Muscle of leg (tissue), 3 donors: ENCODE measurements at regions not wholly inside any gene's neighbourhood (a gene's known extent, or its start where the extent isn't known, plus 50 kb on each side); places are given as distances from the start of the nearest gene placed in this dataset.

Experiments used
- DNase-seq: peaks from one replicate; pipeline ENCODE4 v3.0.0; 2013
- H3K27ac ChIP-seq: one replicate; pipeline ENCODE4 v1.5.1; 2013; ENCODE audit warnings: mild to moderate bottlenecking, low read length, control low read depth
- H3K27me3 ChIP-seq: one replicate; pipeline ENCODE4 v1.6.1; 2013; ENCODE audit warnings: low read length; ENCODE audit not compliant: control insufficient read depth, insufficient read depth
- H3K36me3 ChIP-seq: one replicate; pipeline ENCODE4 v1.6.1; 2013; ENCODE audit warnings: low read length; ENCODE audit not compliant: control insufficient read depth, insufficient read depth
- H3K4me1 ChIP-seq: one replicate; pipeline ENCODE4 v1.6.1; 2013; ENCODE audit warnings: low read length; ENCODE audit not compliant: control insufficient read depth, insufficient read depth
- H3K4me3 ChIP-seq: one replicate; pipeline ENCODE4 v1.5.1; 2013; ENCODE audit warnings: low read length, control low read depth
- H3K9me3 ChIP-seq: replicated peaks from 2 replicates; pipeline ENCODE4 v1.6.1; 2013; ENCODE audit warnings: low read depth, low read length; ENCODE audit not compliant: control insufficient read depth
- WGBS: methylation state at CpG from one replicate; pipeline ENCODE4 v1.1.5; 2013; ENCODE audit warnings: missing lambda C conversion rate; ENCODE audit not compliant: insufficient coverage; 5-methylcytosine and 5-hydroxymethylcytosine counted together

DNA sequence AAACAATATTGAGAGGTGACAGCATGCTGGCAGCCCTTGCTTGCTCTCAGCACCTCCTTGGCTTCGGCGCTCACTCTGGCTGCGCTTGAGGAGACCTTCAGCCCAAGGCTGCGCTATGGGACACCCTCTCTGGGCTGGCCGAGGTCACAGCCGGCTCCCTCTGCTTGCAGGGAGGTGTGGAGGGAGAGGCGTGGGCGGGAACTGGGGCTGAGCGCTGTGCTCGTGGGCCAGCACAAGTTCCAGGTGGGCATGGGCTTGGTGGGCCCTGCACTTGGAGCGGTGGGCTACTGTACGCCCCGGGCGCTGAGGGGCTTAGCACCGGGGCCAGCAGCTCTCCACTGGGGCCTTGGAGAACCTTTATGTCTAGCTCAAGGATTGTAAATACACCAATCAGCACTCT is 1613.8 kb upstream of the IGFBP7 start:
- Histone ChIP-seq H3K27me3 (no peaks in the 10 kb centered on the region), H3K27ac (no peak overlapping the region), H3K36me3 (no peaks in the 10 kb centered on the region), H3K9me3 (no peaks in the 10 kb centered on the region), H3K4me3 (no peak overlapping the region), H3K4me1 (no peaks in the 10 kb centered on the region)
- DNase-seq: no peak
- WGBS: 96% methylated on average over 15 of the region's 15 CpGs

DNA sequence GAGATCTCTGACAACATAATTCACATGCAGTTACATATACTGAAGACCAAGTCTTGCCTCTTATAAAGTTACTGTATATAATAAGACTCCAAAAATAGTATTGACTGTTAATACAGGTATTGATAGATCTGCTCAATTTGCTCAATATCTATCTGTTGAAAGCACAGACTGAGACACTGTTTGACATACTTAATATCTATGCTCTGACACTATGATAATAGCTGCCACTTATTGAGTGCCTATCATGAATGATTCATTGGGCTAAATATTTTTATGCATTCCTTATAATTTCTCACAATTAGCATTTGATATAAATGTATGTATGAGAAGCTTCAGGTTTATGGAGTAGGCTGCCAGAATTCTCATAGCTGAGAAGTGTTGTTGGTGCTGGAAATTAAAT is 1600.9 kb upstream of the IGFBP7 start:
- DNase-seq: no peak
- no peaks in the 10 kb centered on the region for H3K4me1 ChIP-seq
- H3K36me3 ChIP-seq: no peaks in the 10 kb centered on the region
- H3K27me3 ChIP-seq: no peaks in the 10 kb centered on the region
- H3K4me3 ChIP-seq: no peak overlapping the region
- no peak overlapping the region for H3K27ac ChIP-seq
- no peaks in the 10 kb centered on the region for H3K9me3 ChIP-seq

DNA sequence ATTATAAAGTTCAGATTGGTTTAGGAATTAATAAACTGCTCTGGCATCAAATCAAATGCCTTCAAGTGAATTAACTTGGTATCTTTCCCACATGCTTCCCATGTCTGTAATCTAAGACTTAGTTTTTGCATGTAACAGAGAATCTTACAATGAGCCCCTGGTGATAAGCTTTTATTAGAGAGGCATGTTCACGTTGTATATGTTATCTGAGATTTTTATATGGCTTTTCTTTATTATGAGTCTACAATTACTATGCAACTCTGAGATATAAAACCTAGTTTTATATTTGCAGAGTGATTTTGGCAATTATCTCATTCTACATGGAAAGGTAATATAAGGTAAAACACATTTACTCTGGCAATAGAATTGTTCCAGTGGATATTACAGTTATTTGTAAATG is 1578.4 kb upstream of the IGFBP7 start:
- DNase-seq: no peak
- Histone ChIP-seq H3K4me1 (no peaks in the 10 kb centered on the region), H3K4me3 (no peak overlapping the region), H3K27ac (no peak overlapping the region), H3K9me3 (no peaks in the 10 kb centered on the region), H3K27me3 (no peaks in the 10 kb centered on the region), H3K36me3 (no peaks in the 10 kb centered on the region)
- no CpG with 5 or more reads among the region's 1 CpG for whole genome bisulfite sequencing

DNA sequence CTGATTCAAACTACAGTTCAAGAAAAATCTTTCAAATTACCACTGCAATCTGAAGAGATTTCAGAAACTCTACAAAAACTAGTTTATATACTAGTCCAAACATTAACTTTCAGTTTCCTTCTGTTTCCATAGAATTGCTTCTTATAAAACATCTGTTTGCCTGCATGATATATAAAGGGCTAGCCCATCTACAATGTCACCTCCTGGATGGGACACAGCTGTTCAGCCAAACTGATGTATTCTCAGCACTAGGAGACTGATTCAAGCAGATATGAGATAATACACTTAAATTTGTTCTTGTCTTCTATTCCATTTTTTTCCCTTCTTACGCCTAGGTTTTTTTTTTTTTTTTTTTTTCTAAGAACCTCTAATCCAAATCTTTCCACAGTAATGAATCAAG is 1569.7 kb upstream of the IGFBP7 start:
- WGBS: no CpG with 5 or more reads among the region's 1 CpG
- Histone ChIP-seq H3K36me3 (no peaks in the 10 kb centered on the region), H3K4me3 (no peak overlapping the region), H3K27me3 (no peaks in the 10 kb centered on the region), H3K9me3 (no peaks in the 10 kb centered on the region), H3K4me1 (no peaks in the 10 kb centered on the region), H3K27ac (no peak overlapping the region)
- no peak for DNase-seq

DNA sequence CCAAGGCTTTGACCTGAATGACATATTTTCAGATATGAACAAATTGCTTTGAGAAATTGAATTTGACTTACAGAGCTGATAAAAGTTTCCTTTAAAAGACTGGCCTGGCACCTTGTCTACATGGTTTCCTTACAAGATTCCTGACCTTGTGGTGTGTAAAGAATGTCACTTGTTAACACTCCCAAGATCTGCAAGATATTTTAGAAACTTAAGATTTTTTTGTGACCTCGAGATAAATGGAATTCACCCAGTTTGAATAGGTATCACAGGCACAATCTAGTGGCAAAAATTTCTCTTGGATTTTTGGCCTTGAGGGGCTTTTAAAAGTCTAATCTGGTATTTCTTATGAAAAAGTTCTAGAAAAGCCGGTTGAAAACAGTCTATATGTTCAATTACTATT is 1568.9 kb upstream of the IGFBP7 start:
- no peaks in the 10 kb centered on the region for H3K4me1 ChIP-seq
- H3K27ac ChIP-seq: no peak overlapping the region
- DNase-seq: no peak
- peaks cover 2% of the 10 kb centered on the region for H3K9me3 ChIP-seq
- H3K27me3 ChIP-seq: no peaks in the 10 kb centered on the region
- no peaks in the 10 kb centered on the region for H3K36me3 ChIP-seq
- H3K4me3 ChIP-seq: no peak overlapping the region
- WGBS: no CpG with 5 or more reads among the region's 2 CpGs

DNA sequence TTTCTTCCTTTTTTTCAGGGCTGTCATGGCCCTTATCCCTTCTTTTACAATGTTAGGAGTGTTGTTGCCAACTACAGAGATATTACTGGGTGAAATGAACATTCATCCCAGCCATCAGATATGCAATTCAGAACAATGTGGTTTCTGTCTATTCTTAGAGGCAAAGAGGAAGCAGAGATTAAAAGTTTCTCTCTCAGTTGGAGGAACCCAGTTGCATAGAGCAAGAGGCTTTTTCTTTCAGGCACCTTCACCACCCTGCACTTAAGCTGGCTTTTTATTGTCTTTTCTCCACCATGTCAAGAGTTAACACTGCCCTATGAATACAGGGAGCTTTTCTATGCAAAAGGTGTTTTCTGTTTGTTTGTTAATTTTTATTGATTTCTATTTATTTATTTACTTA is 1559.6 kb upstream of the IGFBP7 start:
- H3K27ac ChIP-seq: no peak overlapping the region
- H3K27me3 ChIP-seq: no peaks in the 10 kb centered on the region
- H3K36me3 ChIP-seq: no peaks in the 10 kb centered on the region
- no peak for DNase-seq
- no peak overlapping the region for H3K4me3 ChIP-seq
- no peaks in the 10 kb centered on the region for H3K4me1 ChIP-seq
- H3K9me3 ChIP-seq: peaks cover 9% of the 10 kb centered on the region

DNA sequence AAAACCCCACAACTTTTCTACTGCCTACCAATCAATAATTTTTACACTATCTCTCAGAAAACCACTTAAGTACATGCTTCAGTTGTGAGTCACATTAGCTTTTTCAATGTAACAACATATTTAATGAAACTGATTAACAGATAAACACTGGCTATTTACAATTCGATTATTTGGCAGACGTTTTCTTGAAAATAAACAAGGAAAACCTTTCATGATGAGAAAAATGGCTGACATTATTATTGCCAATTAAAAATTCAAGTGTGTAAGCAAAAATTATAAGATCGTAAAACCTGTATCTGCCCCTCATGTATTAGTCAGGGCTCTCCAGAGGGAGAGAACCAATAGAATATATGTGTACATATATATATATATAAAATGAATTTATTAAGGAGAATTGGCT is 1555.5 kb upstream of the IGFBP7 start:
- no CpG with 5 or more reads among the region's 3 CpGs for WGBS

DNA sequence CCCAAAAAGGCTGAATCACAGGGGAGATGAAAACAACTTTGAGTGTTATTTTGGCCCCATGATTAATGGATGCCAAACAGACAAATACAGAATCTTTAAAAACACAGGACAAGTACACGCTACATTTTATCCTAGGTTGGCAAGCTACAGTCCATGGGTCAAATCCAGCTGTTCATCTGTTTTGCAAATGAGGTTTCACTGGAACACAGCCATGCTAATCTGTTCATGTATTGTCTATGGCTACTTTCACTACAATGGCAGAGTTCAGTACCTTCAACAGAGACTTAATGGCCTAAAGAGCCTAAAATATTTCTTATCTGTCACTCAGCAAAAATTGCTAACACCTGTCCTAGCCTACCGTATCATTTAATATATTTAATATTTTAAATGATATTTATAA is 1548.5 kb upstream of the IGFBP7 start:
- WGBS: 38% methylated on average over 1 of the region's 2 CpGs
- Histone ChIP-seq H3K4me1 (no peaks in the 10 kb centered on the region), H3K9me3 (peaks cover 4% of the 10 kb centered on the region), H3K36me3 (no peaks in the 10 kb centered on the region), H3K27ac (no peak overlapping the region), H3K4me3 (no peak overlapping the region), H3K27me3 (no peaks in the 10 kb centered on the region)
- peak; percentile 7 for DNase-seq

More for the DNA sequence above, 1555.5 kb upstream of the IGFBP7 start:
- Histone ChIP-seq H3K9me3 (peaks cover 10% of the 10 kb centered on the region), H3K36me3 (no peaks in the 10 kb centered on the region), H3K27ac (no peak overlapping the region), H3K4me3 (no peak overlapping the region), H3K27me3 (no peaks in the 10 kb centered on the region), H3K4me1 (no peaks in the 10 kb centered on the region)
- DNase-seq: no peak

DNA sequence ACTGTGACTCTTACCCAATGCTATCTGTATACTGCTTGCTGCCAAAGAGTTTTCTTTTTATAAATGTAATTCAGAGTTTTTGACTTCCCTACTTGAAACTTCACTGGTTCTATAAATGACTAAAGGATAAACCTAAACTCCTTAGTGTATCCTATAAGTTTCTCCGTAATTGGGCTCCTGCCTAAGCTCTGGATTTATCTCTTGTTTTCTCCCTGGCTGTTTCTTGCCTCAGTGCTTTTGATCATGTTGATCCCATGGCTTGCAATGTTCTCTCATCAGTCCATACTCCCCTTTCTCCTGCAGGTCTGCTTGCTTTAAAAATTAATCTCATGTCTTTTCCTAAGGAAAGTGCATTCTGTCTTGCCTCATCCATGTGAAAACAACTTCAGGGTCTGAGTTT is 1543.1 kb upstream of the IGFBP7 start:
- Histone ChIP-seq H3K27me3 (no peaks in the 10 kb centered on the region), H3K27ac (no peak overlapping the region), H3K9me3 (no peaks in the 10 kb centered on the region), H3K36me3 (no peaks in the 10 kb centered on the region), H3K4me3 (no peak overlapping the region), H3K4me1 (no peaks in the 10 kb centered on the region)
- no peak for DNase-seq
- no CpG with 5 or more reads among the region's 1 CpG for WGBS

DNA sequence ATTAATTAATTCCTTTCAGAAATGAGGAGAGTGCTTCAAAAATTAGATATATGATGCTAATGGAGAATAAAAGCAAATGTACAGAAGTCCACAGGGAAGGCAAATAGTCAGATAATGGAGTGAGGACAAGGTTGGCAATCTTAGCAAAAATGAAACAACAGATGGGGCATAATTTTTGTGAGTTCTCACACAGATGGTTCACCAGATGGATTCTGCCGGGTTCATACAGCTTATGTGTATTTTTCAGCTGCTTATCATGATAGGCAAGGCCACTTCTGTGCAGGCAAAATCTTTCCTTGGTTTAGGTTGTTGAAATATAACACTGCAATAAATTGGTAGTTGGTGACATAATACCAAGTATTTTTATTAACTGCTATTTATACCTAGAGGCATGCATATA is 1539.0 kb upstream of the IGFBP7 start:
- no peaks in the 10 kb centered on the region for H3K27me3 ChIP-seq
- no peaks in the 10 kb centered on the region for H3K4me1 ChIP-seq
- no CpG with 5 or more reads among the region's 1 CpG for WGBS
- no peaks in the 10 kb centered on the region for H3K9me3 ChIP-seq
- no peak overlapping the region for H3K4me3 ChIP-seq
- H3K36me3 ChIP-seq: no peaks in the 10 kb centered on the region
- DNase-seq: no peak
- H3K27ac ChIP-seq: no peak overlapping the region

DNA sequence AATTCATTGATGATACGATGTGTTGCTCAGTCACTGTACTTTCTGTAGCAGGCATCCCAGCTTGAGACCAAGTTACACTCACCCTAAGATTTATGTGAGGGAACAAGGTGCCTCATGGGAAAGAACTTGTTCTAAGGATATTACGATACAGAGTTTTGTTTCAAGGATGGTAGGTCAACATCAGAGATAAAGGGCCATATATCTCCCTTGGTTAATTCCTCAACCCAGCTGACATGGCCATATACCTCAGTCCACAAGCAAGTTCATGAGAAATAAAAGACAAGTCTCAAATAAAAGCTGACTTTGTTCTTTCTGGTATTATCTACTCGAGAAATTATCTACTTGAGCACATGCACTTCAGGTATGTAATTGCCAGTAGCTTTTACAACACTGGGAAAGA is 1535.9 kb upstream of the IGFBP7 start:
- no peak overlapping the region for H3K27ac ChIP-seq
- WGBS: no CpG with 5 or more reads among the region's 3 CpGs
- H3K27me3 ChIP-seq: no peaks in the 10 kb centered on the region
- no peaks in the 10 kb centered on the region for H3K36me3 ChIP-seq
- H3K4me1 ChIP-seq: no peaks in the 10 kb centered on the region
- no peaks in the 10 kb centered on the region for H3K9me3 ChIP-seq
- no peak for DNase-seq
- no peak overlapping the region for H3K4me3 ChIP-seq
